Cardiac muscle cell (in vitro differentiated cells and primary cell): ENCODE measurements at regions not wholly inside any gene's neighbourhood (a gene's known extent, or its start where the extent isn't known, plus 50 kb on each side); places are given as distances from the start of the nearest gene placed in this dataset.

Experiments used
- DNase-seq, 2 donors: peaks; one replicate each; pipeline versions ENCODE4 v3.0.0 to v3.0.0-alpha.2; 2010 to 2017; ENCODE audit warnings: low read depth in 1 of 2, low spot score in 1 of 2
- H3K27ac ChIP-seq: fragments of 200-600 bp; sonication (generic); 2 replicates; pipeline ENCODE4 v1.5.1; 2016
- H3K27me3 ChIP-seq: fragments of 200-600 bp; sonication (generic); 2 replicates; pipeline ENCODE4 v1.6.0; 2016; ENCODE audit warnings: control low read depth
- H3K36me3 ChIP-seq: fragments of 200-600 bp; sonication (generic); 2 replicates; pipeline ENCODE4 v1.5.1; 2016; ENCODE audit warnings: control low read depth
- H3K4me1 ChIP-seq: fragments of 200-600 bp; sonication (generic); 2 replicates; pipeline ENCODE4 v1.8.1; 2017; ENCODE audit warnings: low read depth, mild to moderate bottlenecking, mixed run types
- H3K4me3 ChIP-seq: fragments of 200-600 bp; sonication (generic); 2 replicates; pipeline ENCODE4 v1.5.1; 2016; ENCODE audit warnings: mild to moderate bottlenecking
- H3K9me3 ChIP-seq: fragments of 200-600 bp; sonication (generic); 2 replicates; pipeline ENCODE4 v1.5.1; 2017; ENCODE audit warnings: low read depth, mild to moderate bottlenecking, control low read depth
- CTCF ChIP-seq: IDR thresholded peaks from 2 replicates; pipeline ENCODE4 v1.5.1; 2012; ENCODE audit warnings: low read depth, mild to moderate bottlenecking, low read length

DNA sequence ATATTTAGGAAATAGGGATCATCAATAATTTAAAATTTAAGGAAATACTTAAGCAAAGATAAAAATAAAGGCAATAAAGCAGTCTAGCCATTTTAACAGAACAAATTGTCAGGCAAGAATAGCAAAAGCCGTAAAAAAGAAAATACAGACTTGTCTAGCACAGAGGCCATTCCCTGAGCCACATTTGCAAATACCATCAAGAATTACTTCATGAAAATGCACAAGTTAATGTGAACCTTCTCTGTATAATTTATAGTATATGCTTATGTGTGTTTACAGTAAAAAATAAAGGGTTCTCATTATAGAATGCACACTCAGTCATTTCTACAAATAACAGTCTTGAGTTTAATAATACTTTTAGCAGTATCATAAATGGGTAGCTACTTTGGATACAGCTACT lies 505.9 kb upstream of the CPEB2 start:
- Histone ChIP-seq H3K4me1 (no peaks in the 10 kb centered on the region), H3K9me3 (no peaks in the 10 kb centered on the region), H3K27me3 (no peaks in the 10 kb centered on the region), H3K4me3 (no peak overlapping the region), H3K36me3 (no peaks in the 10 kb centered on the region), H3K27ac (no peak overlapping the region)
- no peak for TF ChIP-seq CTCF
- no peak for DNase-seq

DNA sequence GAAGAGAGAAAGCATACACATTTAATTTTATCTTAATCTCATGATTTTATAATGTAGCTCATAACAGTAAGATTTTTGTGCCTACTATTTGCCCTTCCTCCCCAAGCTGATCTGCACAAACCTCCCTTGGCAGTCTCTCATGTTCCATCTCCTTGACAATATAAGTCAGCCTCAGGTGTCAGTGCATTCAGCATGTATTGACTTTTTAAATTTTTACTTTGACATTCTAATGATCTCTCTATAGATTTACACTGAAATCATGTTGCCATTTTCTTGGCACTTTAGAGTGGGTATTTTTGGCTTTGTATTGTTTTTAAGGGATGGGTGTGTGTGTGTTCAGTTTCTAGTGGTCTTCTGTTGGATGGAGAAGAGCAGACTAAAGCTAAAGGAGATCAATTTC lies 505.3 kb upstream of the CPEB2 start:
- no peaks in the 10 kb centered on the region for H3K36me3 ChIP-seq
- H3K4me1 ChIP-seq: no peaks in the 10 kb centered on the region
- TF ChIP-seq CTCF: no peak
- H3K4me3 ChIP-seq: no peak overlapping the region
- H3K27ac ChIP-seq: no peak overlapping the region
- no peaks in the 10 kb centered on the region for H3K9me3 ChIP-seq
- no peaks in the 10 kb centered on the region for H3K27me3 ChIP-seq
- no peak for DNase-seq

DNA sequence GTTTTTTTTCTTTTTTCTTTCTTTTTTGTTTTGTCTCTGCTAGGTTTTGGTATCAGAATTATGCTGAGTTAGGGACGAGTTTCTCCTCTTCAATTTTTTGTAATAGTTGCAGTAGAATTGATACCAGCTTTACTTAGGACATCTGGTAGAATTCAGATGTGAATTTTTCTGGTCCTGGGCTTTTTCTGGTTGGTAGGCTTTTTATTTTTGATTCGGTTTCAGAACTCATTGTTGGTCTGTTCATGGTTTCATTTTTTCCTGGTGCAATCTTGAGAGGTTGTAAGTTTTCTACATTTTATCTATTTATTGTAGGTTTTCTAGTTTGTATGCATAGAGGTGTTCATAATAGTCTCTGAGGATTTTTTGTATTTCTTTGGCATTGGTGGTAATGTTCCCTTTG lies 498.1 kb upstream of the CPEB2 start:
- no peak for TF ChIP-seq CTCF
- H3K4me3 ChIP-seq: no peak overlapping the region
- no peaks in the 10 kb centered on the region for H3K4me1 ChIP-seq
- DNase-seq: no peak
- no peak overlapping the region for H3K27ac ChIP-seq
- no peaks in the 10 kb centered on the region for H3K27me3 ChIP-seq
- no peaks in the 10 kb centered on the region for H3K36me3 ChIP-seq
- H3K9me3 ChIP-seq: no peaks in the 10 kb centered on the region

DNA sequence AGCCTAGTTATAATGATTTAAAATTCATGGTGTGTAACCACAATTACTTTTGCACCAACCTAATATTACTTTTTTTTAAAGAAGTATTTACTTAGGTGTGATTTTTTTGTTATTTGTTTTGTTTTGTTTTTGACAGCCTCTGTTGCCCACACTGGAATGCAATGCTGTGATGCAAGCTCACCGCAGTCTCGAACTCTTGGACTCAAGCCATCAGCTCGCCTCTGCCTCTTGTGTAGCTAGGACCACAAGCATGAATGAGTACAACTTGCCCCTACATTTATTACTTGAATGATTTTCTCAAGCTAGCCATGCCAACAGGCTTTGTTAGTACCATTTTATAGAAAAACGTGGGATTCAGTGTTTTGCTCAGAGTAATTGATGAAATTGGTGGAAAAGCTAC lies 488.8 kb upstream of the CPEB2 start:
- H3K4me3 ChIP-seq: no peak overlapping the region
- no peak for TF ChIP-seq CTCF
- H3K9me3 ChIP-seq: no peaks in the 10 kb centered on the region
- DNase-seq: peak in 1 of 2 donors; percentile 57
- no peaks in the 10 kb centered on the region for H3K4me1 ChIP-seq
- no peak overlapping the region for H3K27ac ChIP-seq
- no peaks in the 10 kb centered on the region for H3K36me3 ChIP-seq
- no peaks in the 10 kb centered on the region for H3K27me3 ChIP-seq

DNA sequence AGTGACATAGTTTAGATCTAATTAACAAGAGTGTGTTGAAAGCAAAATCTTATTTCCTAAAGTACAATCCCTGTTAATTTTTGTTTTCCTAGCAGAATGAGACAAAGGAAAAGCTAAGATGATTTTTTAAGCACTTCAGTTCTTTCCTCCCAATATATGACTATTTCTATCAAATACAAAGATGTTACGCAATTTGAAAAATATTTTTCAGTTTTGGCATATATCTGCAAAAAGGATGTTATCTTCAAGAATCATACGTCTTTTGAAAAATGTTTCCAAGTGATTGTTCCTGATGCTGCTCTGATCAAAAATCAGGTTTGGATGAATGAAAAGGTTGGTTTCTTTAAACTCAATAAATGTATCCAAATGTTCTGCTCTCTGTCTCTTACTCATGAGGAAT lies 486.7 kb upstream of the CPEB2 start:
- Histone ChIP-seq H3K36me3 (no peaks in the 10 kb centered on the region), H3K27me3 (no peaks in the 10 kb centered on the region), H3K4me3 (no peak overlapping the region), H3K27ac (no peak overlapping the region), H3K9me3 (no peaks in the 10 kb centered on the region), H3K4me1 (no peaks in the 10 kb centered on the region)
- DNase-seq: no peak
- TF ChIP-seq CTCF: no peak

GRCh38 chr4:14518136-14518535 lies 484.1 kb upstream of the CPEB2 start:
- H3K4me3 ChIP-seq: no peak overlapping the region
- H3K9me3 ChIP-seq: no peaks in the 10 kb centered on the region
- no peaks in the 10 kb centered on the region for H3K27me3 ChIP-seq
- DNase-seq: no peak
- H3K36me3 ChIP-seq: no peaks in the 10 kb centered on the region
- no peaks in the 10 kb centered on the region for H3K4me1 ChIP-seq
- H3K27ac ChIP-seq: no peak overlapping the region
- TF ChIP-seq CTCF: no peak
